ENCODE measurements at regions not wholly inside any gene's neighbourhood (a gene's known extent, or its start where the extent isn't known, plus 50 kb on each side); places are given as distances from the start of the nearest gene placed in this dataset.
A peak's percentile ranks its signal among the peaks of the same experiment; 100 is the strongest.

DNA sequence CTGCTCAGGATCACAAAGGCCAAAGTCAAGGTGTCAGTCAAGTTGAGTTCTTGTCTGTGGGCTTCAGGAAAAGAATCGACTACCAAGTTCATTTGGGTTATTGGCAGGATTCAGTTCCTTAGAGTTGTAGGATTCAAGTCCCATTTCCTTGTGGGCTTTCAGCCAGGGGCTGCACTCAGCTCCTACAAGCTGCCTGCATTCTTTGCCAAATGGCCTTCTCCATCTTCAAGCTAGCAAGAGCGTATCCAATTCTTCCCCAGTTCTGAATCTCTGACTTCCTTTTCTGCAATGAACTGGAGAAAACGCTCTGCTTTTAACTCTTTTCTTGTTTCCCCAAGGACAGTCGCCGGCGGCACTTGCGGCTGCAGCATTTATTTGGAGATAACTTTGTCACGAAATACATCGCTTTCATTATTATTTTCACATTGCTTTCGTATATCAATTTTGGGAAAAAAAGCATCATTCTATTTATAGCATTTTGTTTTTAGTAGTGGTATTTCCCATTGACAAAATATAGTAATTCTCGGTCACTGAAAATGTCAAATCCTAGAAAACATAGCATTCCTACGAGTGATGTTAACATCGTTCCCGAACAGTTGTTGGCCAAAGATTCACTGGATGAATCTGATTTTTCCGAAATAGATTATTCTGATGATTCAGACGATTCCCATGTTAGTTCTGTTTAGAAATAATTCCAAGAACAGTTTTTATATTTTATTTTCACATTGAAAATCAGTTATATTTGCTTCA lies 59.6 kb upstream of the SERPINE2 start:
- H3K9me2 ChIP-seq (ENCODE audit: insufficient read depth), result peaks cover 17% of the 10 kb centered on the region
- H4K20me1 ChIP-seq (replicated peaks; ENCODE audit: insufficient read depth), result no peaks in the 10 kb centered on the region
- no peaks in the 10 kb centered on the region for H3K79me2 ChIP-seq (replicated peaks; ENCODE audit: insufficient read depth)
- Mint-ChIP-seq H3K4me1 (no peaks in the 10 kb centered on the region), H3K4me3 (no peak overlapping the region), H3K9me3 (no peaks in the 10 kb centered on the region; the same call in 2 of the 3 replicates), H3K27ac (no peak overlapping the region), H3K27me3 (ENCODE audit: insufficient read depth, low read depth, poor library complexity) (peaks cover 8% of the 10 kb centered on the region), H3K36me3 (ENCODE audit: low read depth) (no peaks in the 10 kb centered on the region)
- H3K27ac ChIP-seq (ENCODE audit: low read depth), result no peak overlapping the region
- no peak overlapping the region for H3K4me2 ChIP-seq
- no peaks in the 10 kb centered on the region for H3K36me3 ChIP-seq (ENCODE audit: insufficient read depth)
- ATAC-seq (no peak), DNase-seq (ENCODE audit: low spot score) (no peak)
- no peaks in the 10 kb centered on the region for H3K27me3 ChIP-seq (ENCODE audit: insufficient read depth)
- H2AFZ ChIP-seq, result peak overlapping the region; percentile 80; the same call in 1 of the 2 replicates
- TF ChIP-seq ZNF331 (CRISPR knock-in tag; IDR thresholded peaks at IDR 0.05; ENCODE audit: low read depth), result no peak
- TF ChIP-seq CREB1 (CRISPR knock-in tag; IDR thresholded peaks at IDR 0.05; ENCODE audit: low read depth), result no peak
- TF ChIP-seq ZNF114 (CRISPR knock-in tag; IDR thresholded peaks at IDR 0.05), result no peak
- TF ChIP-seq STAT1 (IDR thresholded peaks at IDR 0.05; ENCODE audit: unreplicated experiment), result no peak
- TF ChIP-seq, protein P1, sequence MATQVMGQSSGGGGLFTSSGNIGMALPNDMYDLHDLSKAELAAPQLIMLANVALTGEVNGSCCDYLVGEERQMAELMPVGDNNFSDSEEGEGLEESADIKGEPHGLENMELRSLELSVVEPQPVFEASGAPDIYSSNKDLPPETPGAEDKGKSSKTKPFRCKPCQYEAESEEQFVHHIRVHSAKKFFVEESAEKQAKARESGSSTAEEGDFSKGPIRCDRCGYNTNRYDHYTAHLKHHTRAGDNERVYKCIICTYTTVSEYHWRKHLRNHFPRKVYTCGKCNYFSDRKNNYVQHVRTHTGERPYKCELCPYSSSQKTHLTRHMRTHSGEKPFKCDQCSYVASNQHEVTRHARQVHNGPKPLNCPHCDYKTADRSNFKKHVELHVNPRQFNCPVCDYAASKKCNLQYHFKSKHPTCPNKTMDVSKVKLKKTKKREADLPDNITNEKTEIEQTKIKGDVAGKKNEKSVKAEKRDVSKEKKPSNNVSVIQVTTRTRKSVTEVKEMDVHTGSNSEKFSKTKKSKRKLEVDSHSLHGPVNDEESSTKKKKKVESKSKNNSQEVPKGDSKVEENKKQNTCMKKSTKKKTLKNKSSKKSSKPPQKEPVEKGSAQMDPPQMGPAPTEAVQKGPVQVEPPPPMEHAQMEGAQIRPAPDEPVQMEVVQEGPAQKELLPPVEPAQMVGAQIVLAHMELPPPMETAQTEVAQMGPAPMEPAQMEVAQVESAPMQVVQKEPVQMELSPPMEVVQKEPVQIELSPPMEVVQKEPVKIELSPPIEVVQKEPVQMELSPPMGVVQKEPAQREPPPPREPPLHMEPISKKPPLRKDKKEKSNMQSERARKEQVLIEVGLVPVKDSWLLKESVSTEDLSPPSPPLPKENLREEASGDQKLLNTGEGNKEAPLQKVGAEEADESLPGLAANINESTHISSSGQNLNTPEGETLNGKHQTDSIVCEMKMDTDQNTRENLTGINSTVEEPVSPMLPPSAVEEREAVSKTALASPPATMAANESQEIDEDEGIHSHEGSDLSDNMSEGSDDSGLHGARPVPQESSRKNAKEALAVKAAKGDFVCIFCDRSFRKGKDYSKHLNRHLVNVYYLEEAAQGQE (IDR thresholded peaks at IDR 0.05; ENCODE audit: unreplicated experiment), result no peak
- TF ChIP-seq NANOG (IDR thresholded peaks at IDR 0.05; ENCODE audit: borderline replicate concordance), result no peak
- no peak for TF ChIP-seq JUNB (IDR thresholded peaks at IDR 0.05; ENCODE audit: unreplicated experiment)
- TF ChIP-seq EZH2 (IDR thresholded peaks at IDR 0.05; ENCODE audit: low read depth, unreplicated experiment), result no peak
- TF ChIP-seq, protein P2, sequence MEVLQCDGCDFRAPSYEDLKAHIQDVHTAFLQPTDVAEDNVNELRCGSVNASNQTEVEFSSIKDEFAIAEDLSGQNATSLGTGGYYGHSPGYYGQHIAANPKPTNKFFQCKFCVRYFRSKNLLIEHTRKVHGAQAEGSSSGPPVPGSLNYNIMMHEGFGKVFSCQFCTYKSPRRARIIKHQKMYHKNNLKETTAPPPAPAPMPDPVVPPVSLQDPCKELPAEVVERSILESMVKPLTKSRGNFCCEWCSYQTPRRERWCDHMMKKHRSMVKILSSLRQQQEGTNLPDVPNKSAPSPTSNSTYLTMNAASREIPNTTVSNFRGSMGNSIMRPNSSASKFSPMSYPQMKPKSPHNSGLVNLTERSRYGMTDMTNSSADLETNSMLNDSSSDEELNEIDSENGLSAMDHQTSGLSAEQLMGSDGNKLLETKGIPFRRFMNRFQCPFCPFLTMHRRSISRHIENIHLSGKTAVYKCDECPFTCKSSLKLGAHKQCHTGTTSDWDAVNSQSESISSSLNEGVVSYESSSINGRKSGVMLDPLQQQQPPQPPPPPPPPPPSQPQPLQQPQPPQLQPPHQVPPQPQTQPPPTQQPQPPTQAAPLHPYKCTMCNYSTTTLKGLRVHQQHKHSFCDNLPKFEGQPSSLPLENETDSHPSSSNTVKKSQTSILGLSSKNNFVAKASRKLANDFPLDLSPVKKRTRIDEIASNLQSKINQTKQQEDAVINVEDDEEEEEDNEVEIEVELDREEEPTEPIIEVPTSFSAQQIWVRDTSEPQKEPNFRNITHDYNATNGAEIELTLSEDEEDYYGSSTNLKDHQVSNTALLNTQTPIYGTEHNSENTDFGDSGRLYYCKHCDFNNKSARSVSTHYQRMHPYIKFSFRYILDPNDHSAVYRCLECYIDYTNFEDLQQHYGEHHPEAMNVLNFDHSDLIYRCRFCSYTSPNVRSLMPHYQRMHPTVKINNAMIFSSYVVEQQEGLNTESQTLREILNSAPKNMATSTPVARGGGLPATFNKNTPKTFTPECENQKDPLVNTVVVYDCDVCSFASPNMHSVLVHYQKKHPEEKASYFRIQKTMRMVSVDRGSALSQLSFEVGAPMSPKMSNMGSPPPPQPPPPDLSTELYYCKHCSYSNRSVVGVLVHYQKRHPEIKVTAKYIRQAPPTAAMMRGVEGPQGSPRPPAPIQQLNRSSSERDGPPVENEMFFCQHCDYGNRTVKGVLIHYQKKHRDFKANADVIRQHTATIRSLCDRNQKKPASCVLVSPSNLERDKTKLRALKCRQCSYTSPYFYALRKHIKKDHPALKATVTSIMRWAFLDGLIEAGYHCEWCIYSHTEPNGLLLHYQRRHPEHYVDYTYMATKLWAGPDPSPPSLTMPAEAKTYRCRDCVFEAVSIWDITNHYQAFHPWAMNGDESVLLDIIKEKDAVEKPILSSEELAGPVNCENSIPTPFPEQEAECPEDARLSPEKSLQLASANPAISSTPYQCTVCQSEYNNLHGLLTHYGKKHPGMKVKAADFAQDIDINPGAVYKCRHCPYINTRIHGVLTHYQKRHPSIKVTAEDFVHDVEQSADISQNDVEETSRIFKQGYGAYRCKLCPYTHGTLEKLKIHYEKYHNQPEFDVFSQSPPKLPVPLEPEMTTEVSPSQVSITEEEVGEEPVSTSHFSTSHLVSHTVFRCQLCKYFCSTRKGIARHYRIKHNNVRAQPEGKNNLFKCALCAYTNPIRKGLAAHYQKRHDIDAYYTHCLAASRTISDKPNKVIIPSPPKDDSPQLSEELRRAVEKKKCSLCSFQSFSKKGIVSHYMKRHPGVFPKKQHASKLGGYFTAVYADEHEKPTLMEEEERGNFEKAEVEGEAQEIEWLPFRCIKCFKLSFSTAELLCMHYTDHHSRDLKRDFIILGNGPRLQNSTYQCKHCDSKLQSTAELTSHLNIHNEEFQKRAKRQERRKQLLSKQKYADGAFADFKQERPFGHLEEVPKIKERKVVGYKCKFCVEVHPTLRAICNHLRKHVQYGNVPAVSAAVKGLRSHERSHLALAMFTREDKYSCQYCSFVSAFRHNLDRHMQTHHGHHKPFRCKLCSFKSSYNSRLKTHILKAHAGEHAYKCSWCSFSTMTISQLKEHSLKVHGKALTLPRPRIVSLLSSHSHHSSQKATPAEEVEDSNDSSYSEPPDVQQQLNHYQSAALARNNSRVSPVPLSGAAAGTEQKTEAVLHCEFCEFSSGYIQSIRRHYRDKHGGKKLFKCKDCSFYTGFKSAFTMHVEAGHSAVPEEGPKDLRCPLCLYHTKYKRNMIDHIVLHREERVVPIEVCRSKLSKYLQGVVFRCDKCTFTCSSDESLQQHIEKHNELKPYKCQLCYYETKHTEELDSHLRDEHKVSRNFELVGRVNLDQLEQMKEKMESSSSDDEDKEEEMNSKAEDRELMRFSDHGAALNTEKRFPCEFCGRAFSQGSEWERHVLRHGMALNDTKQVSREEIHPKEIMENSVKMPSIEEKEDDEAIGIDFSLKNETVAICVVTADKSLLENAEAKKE (CRISPR knock-in tag; IDR thresholded peaks at IDR 0.05), result no peak
- TF ChIP-seq, protein P3, sequence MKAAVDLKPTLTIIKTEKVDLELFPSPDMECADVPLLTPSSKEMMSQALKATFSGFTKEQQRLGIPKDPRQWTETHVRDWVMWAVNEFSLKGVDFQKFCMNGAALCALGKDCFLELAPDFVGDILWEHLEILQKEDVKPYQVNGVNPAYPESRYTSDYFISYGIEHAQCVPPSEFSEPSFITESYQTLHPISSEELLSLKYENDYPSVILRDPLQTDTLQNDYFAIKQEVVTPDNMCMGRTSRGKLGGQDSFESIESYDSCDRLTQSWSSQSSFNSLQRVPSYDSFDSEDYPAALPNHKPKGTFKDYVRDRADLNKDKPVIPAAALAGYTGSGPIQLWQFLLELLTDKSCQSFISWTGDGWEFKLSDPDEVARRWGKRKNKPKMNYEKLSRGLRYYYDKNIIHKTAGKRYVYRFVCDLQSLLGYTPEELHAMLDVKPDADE (IDR thresholded peaks at IDR 0.05), result no peak
- TF ChIP-seq, protein P4, sequence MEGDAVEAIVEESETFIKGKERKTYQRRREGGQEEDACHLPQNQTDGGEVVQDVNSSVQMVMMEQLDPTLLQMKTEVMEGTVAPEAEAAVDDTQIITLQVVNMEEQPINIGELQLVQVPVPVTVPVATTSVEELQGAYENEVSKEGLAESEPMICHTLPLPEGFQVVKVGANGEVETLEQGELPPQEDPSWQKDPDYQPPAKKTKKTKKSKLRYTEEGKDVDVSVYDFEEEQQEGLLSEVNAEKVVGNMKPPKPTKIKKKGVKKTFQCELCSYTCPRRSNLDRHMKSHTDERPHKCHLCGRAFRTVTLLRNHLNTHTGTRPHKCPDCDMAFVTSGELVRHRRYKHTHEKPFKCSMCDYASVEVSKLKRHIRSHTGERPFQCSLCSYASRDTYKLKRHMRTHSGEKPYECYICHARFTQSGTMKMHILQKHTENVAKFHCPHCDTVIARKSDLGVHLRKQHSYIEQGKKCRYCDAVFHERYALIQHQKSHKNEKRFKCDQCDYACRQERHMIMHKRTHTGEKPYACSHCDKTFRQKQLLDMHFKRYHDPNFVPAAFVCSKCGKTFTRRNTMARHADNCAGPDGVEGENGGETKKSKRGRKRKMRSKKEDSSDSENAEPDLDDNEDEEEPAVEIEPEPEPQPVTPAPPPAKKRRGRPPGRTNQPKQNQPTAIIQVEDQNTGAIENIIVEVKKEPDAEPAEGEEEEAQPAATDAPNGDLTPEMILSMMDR (conservative IDR thresholded peaks at IDR 0.05; ENCODE audit: low read depth in 2 of 2), result no peak
- peaks cover 6% of the 10 kb centered on the region for H3K4me1 ChIP-seq (ENCODE audit: insufficient read depth)
- H3K4me3 ChIP-seq, result no peak overlapping the region
- no peaks in the 10 kb centered on the region for H3F3A ChIP-seq (replicated peaks; ENCODE audit: low read depth)
